ENCODE measurements at regions not wholly inside any gene's neighbourhood (a gene's known extent, or its start where the extent isn't known, plus 50 kb on each side); places are given as distances from the start of the nearest gene placed in this dataset.
A peak's percentile ranks its signal among the peaks of the same experiment; 100 is the strongest.
"Not testable (repeated sequence)": the region's sequence is repeated elsewhere in the genome, so short reads cannot be mapped to it uniquely, and the experiment has no call there.

- H3K27ac ChIP-seq; H3K4me3 ChIP-seq; H3K27me3 ChIP-seq; H3K36me3 ChIP-seq; H3K4me1 ChIP-seq; DNase-seq; H3K9me3 ChIP-seq (replicated peaks): not testable (repeated sequence)
These were observed 55.0 kb upstream of the AGAP4 start for GRCh38 chr10:45902324-45902723.

- DNase-seq; H3K4me1 ChIP-seq; H3K9me3 ChIP-seq (replicated peaks); H3K27me3 ChIP-seq; H3K36me3 ChIP-seq; H3K4me3 ChIP-seq; H3K27ac ChIP-seq: not testable (repeated sequence)
These were observed 56.3 kb upstream of the AGAP4 start for GRCh38 chr10:45903614-45904013.

- not testable (repeated sequence) for H3K9me3 ChIP-seq (replicated peaks); H3K36me3 ChIP-seq; DNase-seq; H3K27ac ChIP-seq; H3K4me1 ChIP-seq; H3K27me3 ChIP-seq; H3K4me3 ChIP-seq
These were observed 56.8 kb upstream of the AGAP4 start for GRCh38 chr10:45904070-45904469.

DNA sequence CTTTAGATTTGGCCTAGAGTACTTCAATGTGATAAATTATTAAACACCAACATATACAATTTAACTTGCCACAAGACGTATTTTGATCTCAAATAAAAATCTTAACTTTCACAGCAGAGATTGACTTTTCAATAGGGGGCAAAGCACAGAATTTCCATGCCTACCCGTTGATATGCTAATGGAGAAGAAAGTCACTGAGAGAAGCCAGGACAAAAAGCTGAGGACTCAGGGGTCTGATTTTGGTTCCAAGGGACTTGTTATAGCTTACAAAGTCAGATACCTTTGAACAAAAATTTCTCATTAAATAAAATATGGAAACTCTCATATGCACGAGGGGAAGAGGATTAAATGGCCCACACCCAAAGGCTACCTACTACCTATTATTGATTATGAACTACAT, 59.1 kb upstream of the TIMM23 start:
- not testable (repeated sequence) for H3K4me3 ChIP-seq; H3K27ac ChIP-seq; H3K36me3 ChIP-seq; DNase-seq; H3K4me1 ChIP-seq; H3K9me3 ChIP-seq (replicated peaks); H3K27me3 ChIP-seq

DNA sequence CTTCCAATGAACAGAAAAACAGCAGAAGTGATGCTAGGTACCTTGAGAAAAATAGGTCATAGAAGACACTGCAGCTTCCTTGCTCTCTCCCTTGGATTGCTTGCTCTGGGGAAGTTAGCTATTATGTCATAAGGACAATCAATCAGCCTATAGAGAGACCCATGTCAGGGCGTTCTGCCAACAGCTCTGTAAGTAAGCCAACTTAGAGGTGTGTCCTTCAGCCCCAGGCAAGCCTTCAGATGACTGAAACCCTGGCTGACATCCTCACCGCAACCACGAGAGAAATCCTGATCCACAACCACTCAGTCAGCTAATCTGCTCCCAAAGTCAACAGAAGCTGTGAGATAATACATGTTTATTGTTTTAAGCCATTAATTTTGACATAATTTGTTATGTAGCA, 57.5 kb upstream of the TIMM23 start:
- not testable (repeated sequence) for H3K4me3 ChIP-seq; H3K27ac ChIP-seq; H3K27me3 ChIP-seq; H3K36me3 ChIP-seq; H3K9me3 ChIP-seq (replicated peaks); H3K4me1 ChIP-seq
- DNase-seq: peak in 1 of 2 experiments; percentile 22

- DNase-seq; H3K36me3 ChIP-seq; H3K9me3 ChIP-seq (replicated peaks); H3K4me1 ChIP-seq; H3K4me3 ChIP-seq; H3K27ac ChIP-seq; H3K27me3 ChIP-seq: not testable (repeated sequence)
These were observed 56.7 kb upstream of the TIMM23 start for GRCh38 chr10:45915617-45916016.

DNA sequence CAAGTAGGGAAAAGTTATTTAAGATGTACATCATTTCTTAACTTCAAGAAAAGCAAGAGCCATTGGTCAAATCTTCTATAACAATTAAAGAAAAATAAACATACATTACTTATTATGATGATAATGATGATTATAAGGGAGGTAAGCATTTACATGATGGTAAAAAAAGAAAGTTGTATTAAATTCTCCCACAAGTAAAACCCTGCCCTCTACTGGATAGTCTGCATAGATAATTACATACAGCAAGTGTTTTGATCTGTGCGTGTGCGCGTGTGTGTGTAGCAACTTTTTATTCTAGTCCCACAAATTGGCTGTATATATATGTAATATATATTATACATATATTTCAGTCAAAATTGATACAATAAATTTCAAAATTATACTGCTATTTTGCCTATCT, 51.4 kb upstream of the TIMM23 start:
- not testable (repeated sequence) for H3K36me3 ChIP-seq; H3K27me3 ChIP-seq; H3K27ac ChIP-seq; DNase-seq; H3K9me3 ChIP-seq (replicated peaks); H3K4me1 ChIP-seq; H3K4me3 ChIP-seq
